ENCODE measurements at regions not wholly inside any gene's neighbourhood (a gene's known extent, or its start where the extent isn't known, plus 50 kb on each side); places are given as distances from the start of the nearest gene placed in this dataset.

- DNase-seq (ENCODE audit: low read depth), result no peak
Measured at GRCh38 chr11:127648583-127648982, 648.0 kb upstream of the KIRREL3 start.

GRCh38 chr11:127644366-127644765 lies 643.8 kb upstream of the KIRREL3 start:
- no peak for DNase-seq (ENCODE audit: low read depth)

- DNase-seq (ENCODE audit: low read depth), result no peak
Measured at GRCh38 chr11:127643268-127644058, 642.9 kb upstream of the KIRREL3 start.

- no peak for DNase-seq (ENCODE audit: low read depth)
Measured at GRCh38 chr11:127640561-127641451, 640.2 kb upstream of the KIRREL3 start.

GRCh38 chr11:127639916-127640315 lies 639.3 kb upstream of the KIRREL3 start:
- DNase-seq (ENCODE audit: low read depth), result no peak

- no peak for DNase-seq (ENCODE audit: low read depth)
Measured at GRCh38 chr11:127632976-127633680, 632.6 kb upstream of the KIRREL3 start.

- no peak for DNase-seq (ENCODE audit: low read depth)
Measured at GRCh38 chr11:127632546-127632945, 632.0 kb upstream of the KIRREL3 start.

- DNase-seq (ENCODE audit: low read depth), result no peak
Measured at GRCh38 chr11:127631974-127632373, 631.4 kb upstream of the KIRREL3 start.

GRCh38 chr11:127629200-127629599 lies 628.6 kb upstream of the KIRREL3 start:
- no peak for DNase-seq (ENCODE audit: low read depth)

GRCh38 chr11:127628458-127628785 lies 627.9 kb upstream of the KIRREL3 start:
- DNase-seq (ENCODE audit: low read depth), result no peak

- DNase-seq (ENCODE audit: low read depth), result no peak
Measured at GRCh38 chr11:127627629-127628457, 627.3 kb upstream of the KIRREL3 start.

- DNase-seq (ENCODE audit: low read depth), result no peak
Measured at GRCh38 chr11:127627204-127627603, 626.6 kb upstream of the KIRREL3 start.

GRCh38 chr11:127625402-127625801 lies 624.8 kb upstream of the KIRREL3 start:
- DNase-seq (ENCODE audit: low read depth), result no peak

- no peak for DNase-seq (ENCODE audit: low read depth)
Measured at GRCh38 chr11:127624306-127624856, 623.8 kb upstream of the KIRREL3 start.

- no peak for DNase-seq (ENCODE audit: low read depth)
Measured at GRCh38 chr11:127622686-127623085, 622.1 kb upstream of the KIRREL3 start.

- DNase-seq (ENCODE audit: low read depth), result peak; percentile 33
Measured at GRCh38 chr11:127620671-127621070, 620.1 kb upstream of the KIRREL3 start.

- DNase-seq (ENCODE audit: low read depth), result no peak
Measured at GRCh38 chr11:127619946-127620345, 619.4 kb upstream of the KIRREL3 start.

- no peak for DNase-seq (ENCODE audit: low read depth)
Measured at GRCh38 chr11:127618721-127619120, 618.2 kb upstream of the KIRREL3 start.

- DNase-seq (ENCODE audit: low read depth), result no peak
Measured at GRCh38 chr11:127616158-127616557, 615.6 kb upstream of the KIRREL3 start.

GRCh38 chr11:127612607-127613006 lies 612.0 kb upstream of the KIRREL3 start:
- DNase-seq (ENCODE audit: low read depth), result no peak

- DNase-seq (ENCODE audit: low read depth), result no peak
Measured at GRCh38 chr11:127609025-127609773, 608.6 kb upstream of the KIRREL3 start.

Data from HS-5 (cell line).